HG03439 (cell line): ENCODE measurements at regions not wholly inside any gene's neighbourhood (a gene's known extent, or its start where the extent isn't known, plus 50 kb on each side); places are given as distances from the start of the nearest gene placed in this dataset.

Source experiments
- ATAC-seq: cut with Tn5 transposase; IDR thresholded peaks from one replicate; pipeline ENCODE4 v1.9.1; 2021; ENCODE audit warnings: mild to moderate bottlenecking, moderate library complexity; ENCODE audit not compliant: unreplicated experiment

- ATAC-seq: no peak
These were observed 84.2 kb downstream of the KCNRG start for GRCh38 chr13:50099473-50099872.

- no peak for ATAC-seq
These were observed 86.3 kb downstream of the KCNRG start for GRCh38 chr13:50101590-50101989.

GRCh38 chr13:50104493-50104892 lies 89.2 kb downstream of the KCNRG start:
- ATAC-seq: no peak

- ATAC-seq: peak; percentile 54
These were observed 91.3 kb downstream of the KCNRG start for GRCh38 chr13:50106559-50106958.

- ATAC-seq: no peak
These were observed 92.0 kb downstream of the KCNRG start for GRCh38 chr13:50107205-50107604.

GRCh38 chr13:50114961-50115360 lies 99.7 kb downstream of the KCNRG start:
- no peak for ATAC-seq

- no peak for ATAC-seq
These were observed 100.5 kb downstream of the KCNRG start for GRCh38 chr13:50115695-50116094.

GRCh38 chr13:50116430-50116973 lies 101.3 kb downstream of the KCNRG start:
- ATAC-seq: no peak

GRCh38 chr13:50119591-50119990 lies 104.3 kb downstream of the KCNRG start:
- no peak for ATAC-seq

GRCh38 chr13:50122455-50122854 lies 107.2 kb downstream of the KCNRG start:
- ATAC-seq: no peak

GRCh38 chr13:50123002-50123401 lies 107.8 kb downstream of the KCNRG start:
- ATAC-seq: no peak

GRCh38 chr13:50123515-50123861 lies 108.2 kb downstream of the KCNRG start:
- no peak for ATAC-seq

- ATAC-seq: peak; percentile 65
These were observed 108.8 kb downstream of the KCNRG start for GRCh38 chr13:50123862-50124535.

GRCh38 chr13:50124536-50125303 lies 109.5 kb downstream of the KCNRG start:
- ATAC-seq: peak; percentile 29

GRCh38 chr13:50125304-50125553 lies 110.0 kb downstream of the KCNRG start:
- no peak for ATAC-seq

- ATAC-seq: no peak
These were observed 110.5 kb downstream of the KCNRG start for GRCh38 chr13:50125554-50126262.

GRCh38 chr13:50126263-50126992 lies 111.2 kb downstream of the KCNRG start:
- ATAC-seq: no peak

- ATAC-seq: no peak
These were observed 111.9 kb downstream of the KCNRG start for GRCh38 chr13:50126993-50127725.

GRCh38 chr13:50127726-50128291 lies 112.6 kb downstream of the KCNRG start:
- ATAC-seq: no peak

- no peak for ATAC-seq
These were observed 113.2 kb downstream of the KCNRG start for GRCh38 chr13:50128428-50128931.
